ENCODE measurements at regions not wholly inside any gene's neighbourhood (a gene's known extent, or its start where the extent isn't known, plus 50 kb on each side); places are given as distances from the start of the nearest gene placed in this dataset.

- no peak for DNase-seq (ENCODE audit: low read depth)
Observed at GRCh38 chr2:181149056-181149455, 168.7 kb downstream of the UBE2E3 start.

GRCh38 chr2:181152226-181152625 is 171.8 kb downstream of the UBE2E3 start:
- no peak for DNase-seq (ENCODE audit: low read depth)

GRCh38 chr2:181152701-181153100 is 172.3 kb downstream of the UBE2E3 start:
- DNase-seq (ENCODE audit: low read depth) = no peak

DNA sequence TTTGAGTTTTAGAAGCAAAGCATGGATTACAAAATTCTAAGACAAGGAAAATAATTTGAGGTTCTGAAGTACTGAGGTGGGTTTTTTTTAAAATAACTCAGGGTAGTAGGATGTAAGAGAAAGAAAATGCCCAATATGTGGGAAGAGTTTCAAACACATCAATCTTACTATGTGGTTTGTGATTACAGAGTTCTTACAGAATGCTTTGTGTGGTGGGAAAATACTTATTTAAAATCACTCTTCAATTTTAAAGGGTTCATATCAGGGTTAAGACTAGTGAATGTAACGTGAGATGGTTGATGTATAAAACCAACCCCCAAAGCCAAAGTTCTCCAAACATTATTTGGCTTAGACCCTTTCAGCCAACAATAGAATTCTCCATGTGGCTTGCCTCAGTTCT is 173.5 kb downstream of the UBE2E3 start:
- no peak for DNase-seq (ENCODE audit: low read depth)

DNA sequence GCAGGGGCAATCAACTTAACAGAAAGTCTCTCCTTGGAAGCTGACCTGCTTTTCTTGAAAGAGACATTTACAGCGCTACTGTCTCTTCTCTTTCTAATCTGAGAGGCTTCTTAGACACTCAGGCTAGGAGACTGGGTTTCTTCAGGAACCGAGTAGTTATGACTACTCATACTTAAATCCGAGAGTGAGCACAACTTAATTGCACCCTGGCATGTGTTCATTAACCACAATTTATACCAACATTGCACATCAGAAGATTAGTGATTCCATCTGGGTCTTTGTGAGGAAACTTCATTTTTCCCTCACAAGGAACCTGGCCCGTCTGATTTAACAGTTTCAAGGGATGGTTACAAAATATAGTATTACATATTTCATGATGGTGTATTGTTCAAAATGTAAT is 176.9 kb downstream of the UBE2E3 start:
- DNase-seq (ENCODE audit: low read depth) = no peak

DNA sequence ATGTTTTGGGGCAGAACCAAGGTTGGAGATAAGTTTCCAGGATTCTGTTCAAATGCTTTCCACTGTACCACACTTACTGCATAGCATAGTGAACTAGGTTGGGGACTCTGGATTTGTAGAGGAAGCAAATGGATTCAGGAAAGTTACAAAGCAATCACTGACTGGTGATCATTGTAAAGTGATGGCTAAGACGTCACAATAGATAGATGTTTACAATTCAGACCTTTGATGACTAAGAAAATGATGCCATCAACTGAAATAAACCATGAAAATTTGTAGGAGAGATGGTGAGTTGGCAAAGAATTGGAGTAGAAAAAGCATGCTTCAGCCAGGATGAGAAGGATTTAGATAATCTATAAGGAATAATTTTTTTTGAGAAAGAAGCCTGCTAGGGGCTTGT is 178.0 kb downstream of the UBE2E3 start:
- no peak for DNase-seq (ENCODE audit: low read depth)

DNA sequence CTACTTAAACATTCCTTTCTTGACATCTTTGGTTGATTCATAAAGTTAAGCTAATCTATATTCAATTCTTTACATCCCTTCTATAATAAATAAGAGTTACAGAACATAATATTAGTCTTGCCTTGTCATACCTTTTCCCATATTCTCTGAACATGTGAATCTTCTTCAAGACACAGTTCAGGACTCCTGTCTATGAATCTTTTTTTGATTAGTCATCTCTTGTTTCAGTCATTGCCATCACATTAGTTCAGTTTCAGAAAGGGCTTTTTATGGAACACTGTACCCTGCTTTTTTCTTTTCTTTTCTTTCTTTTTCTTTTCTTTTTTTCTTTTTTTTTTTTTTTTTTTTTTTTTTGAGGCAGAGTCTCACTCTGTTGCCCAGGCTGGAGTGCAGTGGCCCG is 181.2 kb downstream of the UBE2E3 start:
- DNase-seq (ENCODE audit: low read depth) = no peak

GRCh38 chr2:181163139-181163538 is 182.7 kb downstream of the UBE2E3 start:
- no peak for DNase-seq (ENCODE audit: low read depth)

GRCh38 chr2:181163691-181164090 is 183.3 kb downstream of the UBE2E3 start:
- DNase-seq (ENCODE audit: low read depth) = no peak

- DNase-seq (ENCODE audit: low read depth) = no peak
Observed at GRCh38 chr2:181164699-181165098, 184.3 kb downstream of the UBE2E3 start.

- no peak for DNase-seq (ENCODE audit: low read depth)
Observed at GRCh38 chr2:181165199-181165868, 184.9 kb downstream of the UBE2E3 start.

- no peak for DNase-seq (ENCODE audit: low read depth)
Observed at GRCh38 chr2:181169503-181169902, 189.1 kb downstream of the UBE2E3 start.

DNA sequence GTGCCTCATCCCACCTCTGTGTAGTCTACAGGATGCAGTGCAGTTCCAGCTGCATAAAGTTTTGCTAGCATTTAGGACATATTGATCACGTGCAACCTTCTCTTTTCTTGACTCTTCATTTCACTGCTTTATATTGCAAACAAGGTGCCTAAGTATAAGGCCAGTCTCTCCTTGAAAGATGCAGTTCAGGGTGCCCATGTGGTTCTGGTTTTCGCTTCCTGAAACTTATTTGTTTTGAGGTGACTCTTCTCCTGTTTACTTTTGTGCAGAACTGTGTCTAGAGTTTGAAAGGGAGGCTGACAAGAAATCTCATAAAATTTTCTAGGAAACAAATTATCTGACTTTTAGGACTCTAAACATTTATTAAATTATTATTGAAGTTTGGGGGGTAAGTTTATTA is 189.9 kb downstream of the UBE2E3 start:
- no peak for DNase-seq (ENCODE audit: low read depth)

- no peak for DNase-seq (ENCODE audit: low read depth)
Observed at GRCh38 chr2:181172676-181173075, 192.3 kb downstream of the UBE2E3 start.

DNA sequence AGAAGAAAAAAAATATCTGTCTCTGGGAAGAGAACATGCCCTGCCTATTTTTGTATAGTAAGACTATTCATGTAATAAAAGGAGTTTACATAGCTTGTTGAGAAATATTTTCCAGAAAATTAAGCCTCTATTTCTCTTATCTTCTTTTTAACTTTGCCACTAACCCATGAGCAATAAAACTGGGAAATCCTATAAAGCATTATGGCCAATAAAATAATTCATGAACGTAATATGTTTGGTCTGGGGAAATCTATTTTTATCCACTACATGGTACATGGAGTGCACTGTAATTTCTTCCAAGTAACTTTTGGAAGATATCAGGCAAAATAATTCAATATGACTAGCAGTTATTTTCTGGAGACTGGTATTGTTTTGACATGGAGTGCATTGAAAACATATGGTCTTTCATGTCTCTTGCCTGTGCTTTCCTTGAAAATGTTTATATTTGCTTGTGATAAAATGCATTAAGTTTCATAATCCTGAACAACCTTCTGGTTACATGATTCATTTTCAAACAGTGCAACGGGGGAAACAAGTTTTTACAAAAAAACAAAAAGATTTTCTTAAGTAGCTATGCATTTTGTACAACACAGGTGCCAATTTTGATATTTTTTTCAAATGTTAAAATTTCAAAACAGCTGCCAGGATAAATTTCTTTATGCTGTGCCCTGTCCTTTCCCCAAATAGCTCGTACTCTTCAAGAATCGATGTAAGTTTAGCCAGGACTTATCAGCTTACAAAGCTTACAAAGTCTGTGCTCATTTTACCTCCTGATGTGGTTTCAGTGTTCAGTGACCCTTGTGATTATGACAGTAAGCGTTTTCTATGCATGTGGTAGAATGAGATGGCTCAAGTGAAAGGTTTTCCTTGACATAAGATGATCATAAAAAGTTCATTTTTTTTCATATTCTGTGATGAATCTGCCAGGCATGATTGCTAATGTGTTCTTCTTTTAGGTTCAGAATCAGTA is 194.5 kb downstream of the UBE2E3 start:
- DNase-seq (ENCODE audit: low read depth) = no peak

- DNase-seq (ENCODE audit: low read depth) = no peak
Observed at GRCh38 chr2:181176540-181176939, 196.1 kb downstream of the UBE2E3 start.

GRCh38 chr2:181177376-181177775 is 197.0 kb downstream of the UBE2E3 start:
- no peak for DNase-seq (ENCODE audit: low read depth)

DNA sequence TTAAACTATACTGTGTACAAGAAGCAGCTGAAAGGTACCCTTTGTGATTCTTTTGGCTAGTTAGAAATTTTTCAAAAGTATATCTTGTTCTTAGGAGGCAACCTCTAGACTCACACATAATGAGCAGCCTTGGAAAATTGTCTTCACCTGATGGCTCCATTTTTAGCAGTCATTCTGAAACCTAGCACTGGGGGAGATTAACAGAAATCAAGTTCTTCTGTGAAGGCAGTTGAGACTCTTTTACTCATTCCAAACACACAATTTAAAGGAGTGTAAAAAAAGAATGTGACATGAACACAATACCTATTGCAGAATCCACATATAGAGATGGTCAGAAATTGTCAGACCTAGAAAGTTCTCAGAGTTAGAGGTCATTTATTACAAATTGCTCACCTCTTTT is 197.7 kb downstream of the UBE2E3 start:
- no peak for DNase-seq (ENCODE audit: low read depth)

- no peak for DNase-seq (ENCODE audit: low read depth)
Observed at GRCh38 chr2:181178823-181179412, 198.5 kb downstream of the UBE2E3 start.

- DNase-seq (ENCODE audit: low read depth) = no peak
Observed at GRCh38 chr2:181183878-181184542, 203.6 kb downstream of the UBE2E3 start.

DNA sequence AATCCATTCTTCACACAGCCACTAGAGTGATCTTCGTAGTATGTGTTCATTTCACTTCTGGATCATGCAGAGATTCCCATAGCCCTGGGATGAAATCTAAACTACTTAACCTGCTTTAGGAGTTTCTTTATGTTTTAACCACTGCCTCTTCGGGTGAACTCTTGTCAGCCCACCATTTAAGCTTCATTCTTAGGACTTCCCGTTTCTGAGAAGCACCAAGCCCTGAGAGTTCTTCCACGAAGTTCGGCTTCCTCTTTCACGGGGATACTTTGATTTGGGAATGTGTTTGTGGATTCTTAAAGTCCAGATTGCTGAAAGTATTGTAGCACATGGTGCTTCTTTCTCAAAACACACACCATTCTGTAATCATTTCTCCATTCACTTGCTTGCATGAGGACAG is 205.0 kb downstream of the UBE2E3 start:
- no peak for DNase-seq (ENCODE audit: low read depth)

DNA sequence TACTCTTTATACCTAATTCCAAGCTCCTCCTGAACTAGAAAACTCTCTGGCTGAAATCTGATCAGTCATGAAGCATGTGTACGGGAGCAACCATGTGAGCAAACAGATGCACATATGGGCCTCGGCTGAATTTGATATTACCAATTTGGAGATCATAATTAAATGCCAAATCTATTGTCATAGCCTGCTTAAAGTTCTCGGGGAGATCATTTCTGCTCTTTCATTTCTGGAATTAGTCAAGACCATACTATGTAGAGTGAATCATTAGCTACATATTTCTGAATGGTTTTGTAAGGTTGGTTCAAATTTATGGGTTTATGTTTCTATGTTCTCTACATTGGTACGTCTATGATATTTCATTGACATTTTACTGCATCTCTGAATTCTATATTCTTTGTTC is 205.5 kb downstream of the UBE2E3 start:
- DNase-seq (ENCODE audit: low read depth) = no peak
